ENCODE measurements at regions not wholly inside any gene's neighbourhood (a gene's known extent, or its start where the extent isn't known, plus 50 kb on each side); places are given as distances from the start of the nearest gene placed in this dataset.

- peaks cover 0 to 36% (median 20%) of the 10 kb centered on the region in 12 donors for H3K4me1 ChIP-seq
- 91 to 98% (median 94%) methylated on average over 16 of the region's 16 CpGs for WGBS, 4 donors
- H3K27ac ChIP-seq = no peak overlapping the region
- no peaks in the 10 kb centered on the region for H3K9me3 ChIP-seq
- no peak for TF ChIP-seq POLR2A (IDR thresholded peaks at IDR 0.05)
- DNase-seq (peak in 1 of 5 donors; percentile 13), ATAC-seq (no peak)
- H3K36me3 ChIP-seq = no peaks in the 10 kb centered on the region
- H3K27me3 ChIP-seq = no peaks in the 10 kb centered on the region
- intact Hi-C loops (cut with DNase I) = loop anchor here in 2 of 10 donors (2.0 to 10.0 kb wide), 2 partner anchors 32 to 310 kb away; no protein-coding TSS in a partner anchor
- H3K4me3 ChIP-seq = no peak overlapping the region
These were observed 92.5 kb downstream of the SIK1 start for GRCh38 chr21:43334214-43334958.

GRCh38 chr21:43333298-43334062, 93.5 kb downstream of the SIK1 start:
- intact Hi-C loops (cut with DNase I) = loop anchor here in 2 of 10 donors (2.0 to 10.0 kb wide), 2 partner anchors 33 to 311 kb away; no protein-coding TSS in a partner anchor
- DNase-seq = peak; percentile 47 to 74 (median 57)
- H3K27ac ChIP-seq = peak overlapping the region in 9 of 12 donors; percentile 16 to 77 (median 60)
- H3K27me3 ChIP-seq = no peaks in the 10 kb centered on the region
- peaks cover 0 to 27% (median 15%) of the 10 kb centered on the region in 12 donors for H3K4me1 ChIP-seq
- WGBS, 4 donors = 12 to 26% (median 17%) methylated on average over 33 to 35 of the region's 35 CpGs
- TF ChIP-seq CTCF (IDR thresholded peaks at IDR 0.05) = no peak
- TF ChIP-seq POLR2A (IDR thresholded peaks at IDR 0.05) = no peak
- H3K36me3 ChIP-seq = no peaks in the 10 kb centered on the region
- H3K9me3 ChIP-seq = no peaks in the 10 kb centered on the region
- H3K4me3 ChIP-seq = peak overlapping the region in 7 of 12 donors; percentile 1 to 24 (median 14)
- ATAC-seq = peak; percentile 27 to 69 (median 56)

- Histone ChIP-seq H3K4me3 (peak overlapping the region in 6 of 12 donors; percentile 1 to 24 (median 11)), H3K36me3 (no peaks in the 10 kb centered on the region), H3K9me3 (no peaks in the 10 kb centered on the region), H3K27ac (peak overlapping the region in 9 of 12 donors; percentile 16 to 77 (median 60)), H3K4me1 (peaks cover 0 to 27% (median 15%) of the 10 kb centered on the region in 12 donors), H3K27me3 (no peaks in the 10 kb centered on the region)
- ATAC-seq (peak in 3 of 4 donors; percentile 23 to 54 (median 45)), DNase-seq (peak in 2 of 5 donors; percentile 24 to 35)
- intact Hi-C loops (cut with DNase I) = loop anchor here in 1 of 10 donors (10.0 kb wide), 1 partner anchor 312 kb away; no protein-coding TSS in a partner anchor
- WGBS, 4 donors = 29 to 49% (median 34%) methylated on average over 8 to 16 of the region's 16 CpGs
- TF ChIP-seq CTCF (IDR thresholded peaks at IDR 0.05) (no peak), POLR2A (IDR thresholded peaks at IDR 0.05) (no peak)
These were observed 94.1 kb downstream of the SIK1 start for GRCh38 chr21:43332861-43333297.

- Histone ChIP-seq H3K9me3 (no peaks in the 10 kb centered on the region), H3K27ac (peak overlapping the region in 3 of 12 donors; percentile 25 to 45 (median 42)), H3K36me3 (no peaks in the 10 kb centered on the region), H3K27me3 (no peaks in the 10 kb centered on the region), H3K4me1 (peaks cover 0 to 27% (median 15%) of the 10 kb centered on the region in 12 donors), H3K4me3 (no peak overlapping the region)
- intact Hi-C loops (cut with DNase I) = loop anchor here in 1 of 10 donors (10.0 kb wide), 1 partner anchor 313 kb away; no protein-coding TSS in a partner anchor
- ATAC-seq (peak; percentile 8 to 58 (median 42)), DNase-seq (peak in 2 of 5 donors; percentile 36 to 42)
- no peak for TF ChIP-seq POLR2A (IDR thresholded peaks at IDR 0.05)
- no peak for TF ChIP-seq CTCF (IDR thresholded peaks at IDR 0.05)
- 40 to 63% (median 55%) methylated on average over 21 to 22 of the region's 22 CpGs for WGBS, 4 donors
These were observed 94.7 kb downstream of the SIK1 start for GRCh38 chr21:43331962-43332828.
